ENCODE measurements at regions not wholly inside any gene's neighbourhood (a gene's known extent, or its start where the extent isn't known, plus 50 kb on each side); places are given as distances from the start of the nearest gene placed in this dataset.
A peak's percentile ranks its signal among the peaks of the same experiment; 100 is the strongest.
"Not testable (repeated sequence)": the region's sequence is repeated elsewhere in the genome, so short reads cannot be mapped to it uniquely, and the experiment has no call there.

- DNase-seq (ENCODE audit: low spot score) = peak; percentile 28
- not testable (repeated sequence) for ATAC-seq
Observed at GRCh38 chr15:85263842-85264440, 116.5 kb upstream of the AKAP13 start.

GRCh38 chr15:85264614-85265190, 115.7 kb upstream of the AKAP13 start:
- DNase-seq (ENCODE audit: low spot score); ATAC-seq: not testable (repeated sequence)

- not testable (repeated sequence) for DNase-seq (ENCODE audit: low spot score); ATAC-seq
Observed at GRCh38 chr15:85267158-85267857, 113.1 kb upstream of the AKAP13 start.

- DNase-seq (ENCODE audit: low spot score) (no peak), ATAC-seq (no peak)
Observed at GRCh38 chr15:85274315-85275050, 105.9 kb upstream of the AKAP13 start.

- no peak for DNase-seq (ENCODE audit: low spot score)
- ATAC-seq = no peak
Observed at GRCh38 chr15:85276508-85276907, 103.9 kb upstream of the AKAP13 start.

DNA sequence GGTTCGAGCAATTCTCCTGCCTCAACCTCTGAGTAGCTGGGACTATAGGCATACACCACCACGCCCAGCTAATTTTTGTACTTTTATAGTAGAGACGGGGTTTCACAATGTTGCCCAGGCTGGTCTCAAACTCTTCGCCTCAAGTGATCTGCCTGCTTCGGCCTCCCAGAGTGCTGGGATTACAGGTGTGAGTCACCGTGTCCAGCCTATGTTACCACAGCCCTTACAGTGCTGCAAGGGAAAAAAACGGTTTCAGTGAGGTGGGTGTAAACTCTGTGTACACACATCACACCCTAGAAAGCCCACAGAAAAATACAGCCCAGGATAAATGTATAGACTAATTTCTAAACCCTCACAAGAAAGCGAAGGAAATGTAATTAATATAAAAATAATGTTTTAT, 103.5 kb upstream of the AKAP13 start:
- DNase-seq (ENCODE audit: low spot score) = no peak
- no peak for ATAC-seq

DNA sequence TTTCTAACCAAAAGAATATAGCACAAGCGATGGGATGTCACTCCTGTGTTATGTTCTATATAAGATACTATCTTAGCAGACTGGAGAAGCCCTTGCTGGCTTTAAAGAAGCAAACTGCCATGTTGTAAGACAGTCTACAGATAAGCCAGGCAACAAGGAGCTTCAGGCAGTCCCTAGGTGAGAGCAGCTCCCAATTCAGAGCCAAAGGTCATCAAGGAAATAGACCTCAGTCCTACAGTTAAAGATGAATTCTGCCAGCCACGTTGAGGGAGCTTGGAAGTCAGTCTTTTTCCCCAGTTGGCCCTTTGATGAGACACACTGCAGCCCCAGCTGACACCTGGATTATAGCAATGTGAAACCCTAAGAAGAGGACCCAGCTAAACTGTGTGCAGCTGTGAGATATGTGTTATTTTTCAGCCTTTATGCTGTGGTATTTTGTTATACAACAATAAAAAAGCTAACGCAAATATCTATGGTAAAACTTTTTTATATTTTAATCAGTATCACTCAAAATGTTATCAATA, 102.5 kb upstream of the AKAP13 start:
- ATAC-seq (no peak), DNase-seq (ENCODE audit: low spot score) (no peak)

- no peak for DNase-seq (ENCODE audit: low spot score)
- ATAC-seq = no peak
Observed at GRCh38 chr15:85280203-85280602, 100.2 kb upstream of the AKAP13 start.

DNA sequence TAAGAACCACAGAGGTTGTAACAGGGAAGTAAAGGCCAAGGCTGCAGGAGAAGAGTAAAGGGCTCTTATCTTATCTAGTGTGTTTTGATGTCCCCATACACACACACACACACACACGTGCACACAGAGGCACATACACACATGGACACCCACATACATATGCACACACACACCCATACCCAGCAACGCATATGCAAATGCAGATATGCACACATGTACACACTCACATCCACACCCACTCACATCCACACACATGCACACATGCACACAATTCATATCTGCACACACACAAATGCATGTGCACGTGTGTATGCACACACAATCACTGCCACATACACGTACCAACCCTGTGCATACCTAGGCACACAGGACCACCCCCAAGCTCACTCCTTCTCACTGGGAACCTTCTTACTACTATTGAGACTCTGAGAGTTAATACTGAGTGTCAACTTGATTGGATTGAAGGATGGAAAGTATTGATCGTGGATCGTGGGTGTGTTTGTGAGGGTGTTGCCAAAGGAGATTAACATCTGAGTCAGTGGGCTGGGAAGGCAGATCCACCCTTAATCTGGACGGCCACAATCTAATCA, 99.0 kb upstream of the AKAP13 start:
- DNase-seq (ENCODE audit: low spot score) (no peak), ATAC-seq (no peak)

GRCh38 chr15:85282504-85283115, 97.8 kb upstream of the AKAP13 start:
- ATAC-seq (no peak), DNase-seq (ENCODE audit: low spot score) (no peak)

GRCh38 chr15:85283815-85284214, 96.6 kb upstream of the AKAP13 start:
- not testable (repeated sequence) for ATAC-seq; DNase-seq (ENCODE audit: low spot score)

GRCh38 chr15:85284497-85284896, 95.9 kb upstream of the AKAP13 start:
- no peak for ATAC-seq
- no peak for DNase-seq (ENCODE audit: low spot score)

GRCh38 chr15:85289677-85290365, 90.6 kb upstream of the AKAP13 start:
- DNase-seq (ENCODE audit: low spot score) = peak; percentile 66
- ATAC-seq = peak; percentile 97

GRCh38 chr15:85292583-85292982, 87.8 kb upstream of the AKAP13 start:
- not testable (repeated sequence) for DNase-seq (ENCODE audit: low spot score); ATAC-seq

DNA sequence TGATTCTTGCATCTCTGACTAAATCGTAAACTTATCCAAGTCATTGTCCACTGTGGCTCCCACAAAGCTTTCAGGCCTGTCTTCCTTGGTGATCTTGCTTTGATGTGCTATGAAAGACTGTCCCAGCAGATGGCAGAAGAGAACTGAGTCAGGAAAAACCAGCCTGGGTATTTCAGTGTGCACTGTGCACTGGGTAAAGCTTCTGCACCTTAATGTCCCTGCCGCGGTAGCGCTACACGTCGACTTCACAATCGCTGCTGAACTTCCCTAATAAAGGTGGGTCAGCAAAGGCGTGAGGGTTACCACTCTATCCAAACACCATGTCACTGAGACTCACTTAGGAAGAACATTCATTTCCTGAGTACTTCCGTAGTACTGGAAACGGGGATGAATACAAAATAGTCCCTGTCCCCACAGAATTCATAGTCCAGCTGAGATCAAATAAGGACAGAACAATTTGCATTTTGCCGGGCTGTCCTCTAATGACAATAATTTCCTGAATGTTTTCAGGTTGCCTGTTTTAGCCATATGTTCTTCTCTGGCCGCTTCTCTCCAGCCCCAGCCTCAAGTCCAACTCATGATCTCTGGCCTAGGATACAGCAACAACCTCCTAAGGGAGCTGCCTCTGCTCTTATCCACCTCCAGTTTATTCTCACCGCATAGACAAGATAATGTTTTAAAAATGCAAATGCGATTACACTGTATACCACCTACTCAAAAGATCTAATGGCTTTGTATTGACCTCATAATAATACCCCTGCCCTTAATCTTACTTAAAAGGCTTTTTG, 83.6 kb upstream of the AKAP13 start:
- DNase-seq (ENCODE audit: low spot score) (peak; percentile 67), ATAC-seq (peak; percentile 99)

GRCh38 chr15:85297537-85297936, 82.9 kb upstream of the AKAP13 start:
- no peak for ATAC-seq
- DNase-seq (ENCODE audit: low spot score) = no peak

- DNase-seq (ENCODE audit: low spot score) = no peak
- ATAC-seq = no peak
Observed at GRCh38 chr15:85298366-85298765, 82.0 kb upstream of the AKAP13 start.

DNA sequence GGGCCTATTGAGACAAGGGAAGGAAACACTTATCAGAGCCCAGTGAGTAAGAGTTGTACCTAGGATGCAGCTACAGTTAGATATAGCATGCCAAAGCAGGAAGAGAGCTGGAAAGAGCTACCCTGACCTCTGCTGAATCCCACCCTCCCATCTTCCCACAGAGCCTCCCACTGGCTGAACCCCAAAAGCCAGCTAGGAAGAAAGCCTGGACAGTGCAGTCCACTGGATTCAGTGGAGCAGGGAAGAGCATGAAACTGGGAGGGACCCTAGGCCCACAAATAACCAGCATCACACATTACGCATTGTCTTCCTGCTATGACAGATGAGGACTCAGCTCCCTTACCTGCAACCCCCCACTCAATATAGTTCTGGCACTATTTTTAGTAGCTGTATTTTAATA, 81.5 kb upstream of the AKAP13 start:
- DNase-seq (ENCODE audit: low spot score) = no peak
- no peak for ATAC-seq

DNA sequence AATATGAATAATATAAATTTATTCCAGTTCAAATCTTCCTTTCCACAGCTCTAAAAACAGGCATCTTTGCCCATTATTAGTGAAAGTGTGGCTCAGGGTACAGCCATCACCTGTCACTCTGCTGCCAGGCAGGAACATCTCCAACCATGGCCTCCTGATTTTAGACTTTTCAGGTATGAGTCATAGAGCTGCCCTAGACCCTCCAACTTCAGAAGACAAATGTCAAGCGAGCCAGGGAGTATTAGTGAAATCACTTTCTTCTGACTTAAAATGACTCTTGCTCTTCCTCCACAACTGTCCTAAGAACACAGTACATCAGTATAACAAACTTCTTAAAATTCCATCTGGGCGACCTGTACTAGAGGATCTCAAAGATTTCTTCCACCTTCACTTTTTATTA, 78.1 kb upstream of the AKAP13 start:
- DNase-seq (ENCODE audit: low spot score) (no peak), ATAC-seq (no peak)
